ENCODE measurements at regions not wholly inside any gene's neighbourhood (a gene's known extent, or its start where the extent isn't known, plus 50 kb on each side); places are given as distances from the start of the nearest gene placed in this dataset.
"Not testable (repeated sequence)": the region's sequence is repeated elsewhere in the genome, so short reads cannot be mapped to it uniquely, and the experiment has no call there.

DNA sequence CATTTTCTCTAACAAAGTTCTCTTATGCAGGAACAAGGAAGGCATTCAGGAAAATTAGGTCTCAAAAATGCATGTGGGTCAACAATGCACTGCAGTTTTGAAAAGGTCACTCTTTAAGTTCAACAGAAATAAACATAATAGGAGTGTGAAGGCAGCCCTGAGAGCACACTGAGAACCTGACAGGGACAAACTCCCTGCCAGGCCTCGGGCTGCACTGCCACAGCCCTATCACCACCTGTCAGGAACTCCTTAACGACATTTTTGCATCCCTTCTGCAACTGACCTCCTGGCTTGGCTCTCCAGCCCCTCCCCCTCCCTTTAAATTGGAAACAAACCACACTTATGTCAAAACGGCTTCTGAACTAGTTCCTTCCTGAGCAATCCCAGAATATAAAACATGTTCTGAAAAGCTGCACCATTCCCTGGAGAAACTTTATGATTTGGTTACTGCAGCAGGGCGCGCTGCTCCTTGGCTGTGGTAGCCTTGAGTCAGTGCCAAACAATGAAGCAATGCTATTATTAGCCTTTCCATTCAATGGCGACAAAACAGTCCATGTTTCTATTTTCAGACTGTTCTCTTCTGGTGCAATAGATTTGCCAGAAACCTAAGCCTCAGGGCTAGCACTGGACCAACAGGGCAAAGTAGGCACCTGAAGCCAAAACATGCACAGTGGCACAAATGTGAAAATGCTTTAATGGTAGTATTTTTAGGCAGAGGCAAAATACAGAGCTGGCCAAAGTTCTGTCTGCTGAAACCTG lies 160.1 kb upstream of the ZNF608 start:
- Histone ChIP-seq H3K27ac (ENCODE audit: low read depth) (no peak overlapping the region), H3K4me1 (ENCODE audit: insufficient read depth) (peaks cover 1% of the 10 kb centered on the region), H3K4me3 (ENCODE audit: low read depth, low read length) (no peak overlapping the region), H3K36me3 (ENCODE audit: insufficient read depth) (no peaks in the 10 kb centered on the region)
- 3% methylated on average over 6 of the region's 6 CpGs for WGBS
- DNase-seq (ENCODE audit: extremely low spot score) = peak; percentile 64

DNA sequence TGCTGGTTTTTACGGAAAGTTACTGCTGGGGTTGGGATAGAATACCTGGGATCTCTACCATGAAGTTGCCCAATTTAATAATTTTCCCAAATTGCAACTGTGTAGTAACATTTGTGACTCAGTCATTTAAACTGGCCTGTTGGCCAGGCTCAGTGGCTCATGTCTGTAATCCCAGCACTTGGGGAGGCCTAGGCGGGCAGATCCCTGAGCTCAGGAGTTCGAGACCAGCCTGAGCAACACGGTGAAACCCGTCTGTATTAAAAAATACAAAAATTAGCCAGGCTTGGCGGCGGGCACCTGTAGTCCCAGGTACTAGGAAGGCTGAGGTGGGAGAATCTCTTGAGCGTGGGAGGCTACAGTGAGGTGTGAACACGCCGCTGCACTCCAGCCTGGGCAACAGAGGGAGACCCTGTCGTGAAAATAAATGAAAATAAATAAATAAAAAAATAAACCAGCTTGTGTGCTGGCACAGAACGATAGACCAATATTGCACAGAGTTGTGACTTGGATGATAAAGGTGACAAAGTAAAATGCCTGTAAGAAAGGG lies 160.7 kb upstream of the ZNF608 start:
- no peaks in the 10 kb centered on the region for H3K4me1 ChIP-seq (ENCODE audit: insufficient read depth)
- 84% methylated on average over 12 of the region's 12 CpGs for WGBS
- no peak overlapping the region for H3K4me3 ChIP-seq (ENCODE audit: low read depth, low read length)
- no peaks in the 10 kb centered on the region for H3K36me3 ChIP-seq (ENCODE audit: insufficient read depth)
- DNase-seq (ENCODE audit: extremely low spot score) = no peak
- no peak overlapping the region for H3K27ac ChIP-seq (ENCODE audit: low read depth)

DNA sequence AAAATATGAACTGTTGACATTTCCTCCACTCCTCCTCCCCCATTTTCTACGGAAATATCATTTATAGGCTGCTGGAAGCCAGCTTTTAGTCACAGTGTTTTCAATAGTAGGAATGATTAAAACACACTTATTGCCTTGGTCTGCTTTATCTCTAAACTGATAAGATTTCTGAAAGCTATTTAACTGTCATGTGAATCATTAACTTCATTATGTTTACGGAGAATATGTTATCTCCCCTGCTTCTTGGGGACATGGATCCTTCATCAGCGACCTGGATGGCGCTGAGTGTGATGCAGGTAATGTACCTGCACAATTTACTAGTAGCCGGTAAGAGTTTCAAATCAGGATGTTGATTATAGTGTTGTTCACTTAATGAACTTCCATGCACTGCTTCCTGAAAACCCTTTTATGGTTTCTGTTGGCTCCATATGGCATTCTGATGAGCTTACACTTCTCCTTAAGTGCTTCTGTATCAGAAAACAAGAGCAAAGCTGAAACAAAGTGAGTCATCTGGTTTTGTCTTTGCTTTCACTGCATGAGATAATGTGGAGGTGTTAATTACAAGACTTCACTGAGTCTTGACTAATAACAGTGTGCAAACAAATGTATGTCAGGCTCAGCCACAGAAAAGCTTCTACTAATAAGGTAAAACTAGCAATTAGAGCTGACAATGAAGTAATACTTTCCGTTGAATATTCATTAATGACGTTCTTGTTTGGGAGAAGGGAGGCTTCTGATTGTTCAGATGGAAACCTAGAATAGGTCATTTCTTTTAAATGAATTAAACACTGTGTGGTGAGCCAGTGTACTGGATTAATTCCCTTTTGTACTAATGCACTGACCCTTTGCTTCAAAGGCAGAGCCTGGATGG lies 162.4 kb upstream of the ZNF608 start:
- Histone ChIP-seq H3K36me3 (ENCODE audit: insufficient read depth) (no peaks in the 10 kb centered on the region), H3K4me1 (ENCODE audit: insufficient read depth) (no peaks in the 10 kb centered on the region), H3K4me3 (ENCODE audit: low read depth, low read length) (no peak overlapping the region), H3K27ac (ENCODE audit: low read depth) (no peak overlapping the region)
- DNase-seq (ENCODE audit: extremely low spot score) = no peak
- WGBS = 46% methylated on average over 7 of the region's 7 CpGs

DNA sequence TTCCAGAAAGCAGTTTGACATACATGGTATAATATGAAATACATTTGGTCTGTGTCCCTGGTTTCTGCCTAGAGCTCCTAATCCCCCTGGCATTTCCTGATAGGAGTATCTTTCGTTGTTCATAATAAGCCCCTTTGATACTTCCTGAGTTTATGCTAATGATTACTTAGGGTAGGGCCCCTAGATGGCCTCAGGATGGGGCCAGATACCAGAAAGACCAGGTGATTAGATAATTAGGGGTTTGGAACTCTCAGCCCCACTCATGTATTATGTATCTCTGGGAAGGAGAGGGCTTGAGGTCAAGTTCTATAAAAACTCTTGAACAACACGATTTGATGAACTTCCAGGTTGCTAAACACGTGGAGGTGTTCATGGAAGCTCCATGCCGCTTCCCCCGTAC lies 163.3 kb upstream of the ZNF608 start:
- WGBS = 84% methylated on average over 5 of the region's 5 CpGs
- no peak overlapping the region for H3K4me3 ChIP-seq (ENCODE audit: low read depth, low read length)
- no peaks in the 10 kb centered on the region for H3K4me1 ChIP-seq (ENCODE audit: insufficient read depth)
- H3K27ac ChIP-seq (ENCODE audit: low read depth) = no peak overlapping the region
- no peaks in the 10 kb centered on the region for H3K36me3 ChIP-seq (ENCODE audit: insufficient read depth)
- DNase-seq (ENCODE audit: extremely low spot score) = no peak

DNA sequence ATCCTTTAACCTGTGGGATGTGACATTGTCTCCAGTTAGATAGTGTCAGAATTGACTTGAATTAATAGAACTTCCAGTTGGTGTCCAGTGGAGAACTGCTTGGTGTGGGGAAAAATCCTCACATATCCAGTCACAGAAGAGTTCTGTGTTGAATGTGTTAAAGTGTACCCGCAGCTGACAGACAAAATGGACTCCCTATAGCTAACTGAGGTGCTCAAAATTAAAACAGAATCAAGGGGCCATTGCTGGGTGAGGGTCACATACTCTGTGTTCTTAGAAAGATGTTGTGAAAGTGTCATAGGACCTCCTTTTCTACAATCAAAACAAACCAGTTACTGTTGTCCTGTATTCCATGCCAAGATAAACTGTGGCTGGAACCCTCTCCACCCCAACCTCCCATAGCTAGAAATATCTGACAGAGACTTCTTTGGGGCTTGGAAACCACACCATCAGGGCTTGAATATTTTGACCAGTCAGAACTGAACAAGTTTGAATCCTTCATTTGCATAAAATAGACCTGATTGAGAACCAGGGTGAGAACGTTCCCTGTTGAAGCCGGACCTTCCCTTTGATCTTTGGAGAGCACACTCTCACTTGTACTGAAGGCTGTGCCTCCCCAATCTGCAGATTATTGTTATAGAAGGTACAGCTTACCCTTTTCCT lies 164.0 kb upstream of the ZNF608 start:
- no peak overlapping the region for H3K27ac ChIP-seq (ENCODE audit: low read depth)
- H3K36me3 ChIP-seq (ENCODE audit: insufficient read depth) = no peaks in the 10 kb centered on the region
- DNase-seq (ENCODE audit: extremely low spot score) = no peak
- H3K4me1 ChIP-seq (ENCODE audit: insufficient read depth) = no peaks in the 10 kb centered on the region
- WGBS = 90% methylated on average over 3 of the region's 3 CpGs
- no peak overlapping the region for H3K4me3 ChIP-seq (ENCODE audit: low read depth, low read length)

DNA sequence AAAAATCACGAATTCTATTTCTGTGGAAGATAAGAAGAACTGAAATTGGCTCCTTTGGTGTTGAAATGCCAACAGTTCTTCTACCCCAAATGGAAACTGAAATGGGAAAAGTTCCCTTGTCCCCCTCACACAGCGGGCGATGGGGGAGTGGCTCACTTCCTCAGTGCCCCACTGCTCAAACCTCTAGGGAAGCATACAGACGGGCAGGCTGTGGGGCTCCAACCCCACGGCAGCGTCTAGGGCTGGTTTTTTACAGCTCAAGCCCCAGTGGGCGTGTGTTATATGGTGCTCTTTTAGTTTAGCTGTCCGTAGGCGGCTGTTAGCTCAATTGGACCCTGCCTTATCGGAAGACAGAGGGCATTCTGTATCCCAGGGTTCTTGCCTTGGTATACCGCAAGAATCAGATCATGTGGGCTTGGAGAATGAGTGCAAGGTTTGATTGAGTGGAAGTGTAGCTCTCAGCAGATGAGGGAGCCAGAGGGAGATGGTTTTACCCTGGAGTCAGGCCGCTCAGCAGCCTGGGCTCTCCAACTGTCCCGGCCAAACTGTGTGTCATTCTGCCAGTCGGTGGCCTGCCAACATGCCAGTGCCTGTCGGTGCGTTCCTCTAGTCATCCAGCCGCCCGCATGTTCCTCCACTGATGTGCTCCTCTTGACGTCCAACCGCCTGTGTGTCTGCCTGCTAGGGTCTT lies 166.3 kb upstream of the ZNF608 start:
- Histone ChIP-seq H3K4me3 (ENCODE audit: low read depth, low read length) (no peak overlapping the region), H3K27ac (ENCODE audit: low read depth) (no peak overlapping the region), H3K4me1 (ENCODE audit: insufficient read depth) (no peaks in the 10 kb centered on the region), H3K36me3 (ENCODE audit: insufficient read depth) (no peaks in the 10 kb centered on the region)
- no peak for DNase-seq (ENCODE audit: extremely low spot score)
- whole genome bisulfite sequencing = 97% methylated on average over 20 of the region's 20 CpGs

DNA sequence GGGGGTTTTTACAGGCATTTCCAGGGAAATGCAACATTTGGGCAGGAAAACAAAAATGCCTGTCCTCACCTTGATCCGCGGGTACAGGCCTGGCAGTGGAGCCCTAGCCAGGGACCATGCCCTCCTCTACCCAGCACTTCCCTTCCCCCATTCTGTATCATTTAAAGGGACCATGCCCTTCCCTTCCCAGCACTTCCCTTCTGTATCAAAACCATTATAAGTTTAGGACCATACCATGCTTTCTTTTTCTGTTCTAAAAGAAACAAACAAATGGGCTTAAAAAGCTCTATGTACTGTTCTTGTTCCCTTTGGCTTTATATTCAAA lies 166.9 kb upstream of the ZNF608 start:
- Histone ChIP-seq H3K27ac (ENCODE audit: low read depth) (no peak overlapping the region), H3K4me3 (ENCODE audit: low read depth, low read length) (no peak overlapping the region), H3K36me3 (ENCODE audit: insufficient read depth) (no peaks in the 10 kb centered on the region), H3K4me1 (ENCODE audit: insufficient read depth) (no peaks in the 10 kb centered on the region)
- DNase-seq (ENCODE audit: extremely low spot score) = no peak
- WGBS = 56% methylated on average over 2 of the region's 2 CpGs

DNA sequence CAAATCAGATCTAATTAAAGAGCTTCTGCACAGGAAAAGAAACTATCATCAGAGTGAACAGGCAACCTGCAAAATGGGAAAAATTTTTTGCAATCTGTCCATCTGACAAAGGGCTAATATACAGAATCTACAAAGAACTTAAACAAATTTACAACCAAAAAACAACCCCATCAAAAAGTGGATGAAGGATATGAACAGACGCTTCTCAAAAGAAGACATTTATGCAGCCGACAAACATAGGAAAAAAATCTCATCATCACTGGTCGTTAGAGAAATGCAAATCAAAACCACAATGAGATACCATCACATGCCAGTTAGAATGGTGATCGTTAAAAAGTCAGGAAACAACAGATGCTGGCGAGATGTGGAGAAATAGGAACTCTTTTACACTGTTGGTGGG lies 169.9 kb upstream of the ZNF608 start:
- not testable (repeated sequence) for H3K27ac ChIP-seq (ENCODE audit: low read depth); H3K4me3 ChIP-seq (ENCODE audit: low read depth, low read length); H3K36me3 ChIP-seq (ENCODE audit: insufficient read depth); DNase-seq (ENCODE audit: extremely low spot score); H3K4me1 ChIP-seq (ENCODE audit: insufficient read depth)
- WGBS = 62% methylated on average over 5 of the region's 5 CpGs

DNA sequence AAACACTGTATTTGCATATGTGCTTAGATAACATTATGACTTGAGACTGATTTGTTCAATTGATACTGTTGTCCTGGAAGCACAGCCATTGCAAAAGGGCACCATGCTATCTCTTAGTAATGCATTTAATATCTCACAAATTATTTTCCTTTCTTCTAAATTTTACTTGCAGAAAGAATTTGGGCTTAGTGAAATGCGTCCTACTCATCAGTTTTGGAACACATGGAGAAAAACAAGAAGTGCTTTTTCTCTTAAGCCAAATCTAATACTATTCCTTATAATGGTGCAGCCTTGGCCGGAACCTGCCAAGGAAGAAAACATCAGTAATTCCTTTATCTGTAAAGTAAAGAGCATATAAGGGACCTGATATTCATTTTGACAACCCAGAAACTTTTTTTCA lies 172.2 kb upstream of the ZNF608 start:
- 91% methylated on average over 2 of the region's 2 CpGs for WGBS

DNA sequence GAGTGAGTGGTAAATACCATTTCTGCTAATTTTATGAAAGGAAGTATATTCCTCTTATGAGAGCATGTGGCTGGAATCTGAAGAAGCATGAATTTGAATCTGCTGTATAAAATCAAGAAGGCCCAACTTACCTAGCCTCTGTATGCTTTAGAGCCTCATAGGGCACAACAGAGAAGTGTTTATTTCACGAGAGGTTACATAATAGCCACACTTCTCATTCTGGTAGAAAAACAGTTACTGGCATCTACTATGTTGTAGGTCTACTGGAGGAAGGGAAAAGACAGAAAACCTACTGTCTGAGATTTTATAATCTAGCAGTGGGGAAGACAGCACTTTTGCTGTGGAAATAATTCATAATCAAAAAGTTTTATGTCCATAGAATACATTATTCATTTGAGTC lies 172.6 kb upstream of the ZNF608 start:
- WGBS = 89% methylated on average over 1 of the region's 1 CpG
- no peak overlapping the region for H3K27ac ChIP-seq (ENCODE audit: low read depth)
- no peak overlapping the region for H3K4me3 ChIP-seq (ENCODE audit: low read depth, low read length)
- no peaks in the 10 kb centered on the region for H3K36me3 ChIP-seq (ENCODE audit: insufficient read depth)
- DNase-seq (ENCODE audit: extremely low spot score) = no peak
- H3K4me1 ChIP-seq (ENCODE audit: insufficient read depth) = no peaks in the 10 kb centered on the region

More for the DNA sequence above, 172.2 kb upstream of the ZNF608 start:
- H3K4me1 ChIP-seq (ENCODE audit: insufficient read depth) = no peaks in the 10 kb centered on the region
- DNase-seq (ENCODE audit: extremely low spot score) = no peak
- no peak overlapping the region for H3K4me3 ChIP-seq (ENCODE audit: low read depth, low read length)
- H3K27ac ChIP-seq (ENCODE audit: low read depth) = no peak overlapping the region
- no peaks in the 10 kb centered on the region for H3K36me3 ChIP-seq (ENCODE audit: insufficient read depth)

DNA sequence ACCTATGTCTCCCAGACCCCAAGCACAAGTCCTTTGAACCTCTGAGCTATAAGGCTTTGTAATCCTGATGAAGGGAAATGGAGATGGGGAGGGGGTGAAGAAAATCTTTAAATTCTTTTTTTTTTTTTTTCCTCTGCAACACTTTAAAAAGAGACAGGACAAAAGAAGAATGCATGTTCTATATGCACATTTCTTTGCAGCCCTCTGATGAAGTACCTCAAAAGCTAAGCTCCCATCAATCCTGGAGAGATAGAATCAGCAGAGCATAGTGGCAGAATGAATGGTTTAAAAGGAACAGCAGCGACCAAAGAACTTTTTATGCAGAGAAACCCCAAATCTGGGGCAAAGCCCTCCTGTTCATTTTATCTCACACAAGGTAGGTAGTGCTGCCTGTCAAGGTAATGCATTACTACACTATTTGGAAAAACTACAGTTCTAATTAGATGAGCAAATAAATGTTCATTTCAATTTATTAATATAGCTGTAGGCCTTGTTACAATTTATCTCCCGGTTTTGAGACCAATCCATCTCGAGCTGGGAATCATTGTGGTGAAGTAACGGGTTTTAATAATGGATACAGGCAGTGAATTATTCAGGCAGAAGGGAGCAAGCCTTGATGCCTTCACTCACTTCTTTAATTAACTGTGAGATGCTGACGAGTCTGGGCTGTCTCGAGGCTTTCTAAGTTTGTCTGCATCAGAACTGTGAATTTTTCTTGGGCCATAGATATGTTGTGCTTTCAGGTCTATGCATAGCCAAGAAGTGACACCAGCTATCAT lies 173.5 kb upstream of the ZNF608 start:
- Histone ChIP-seq H3K4me3 (ENCODE audit: low read depth, low read length) (no peak overlapping the region), H3K27ac (ENCODE audit: low read depth) (no peak overlapping the region), H3K36me3 (ENCODE audit: insufficient read depth) (no peaks in the 10 kb centered on the region), H3K4me1 (ENCODE audit: insufficient read depth) (no peaks in the 10 kb centered on the region)
- no peak for DNase-seq (ENCODE audit: extremely low spot score)
- 97% methylated on average over 6 of the region's 6 CpGs for WGBS

DNA sequence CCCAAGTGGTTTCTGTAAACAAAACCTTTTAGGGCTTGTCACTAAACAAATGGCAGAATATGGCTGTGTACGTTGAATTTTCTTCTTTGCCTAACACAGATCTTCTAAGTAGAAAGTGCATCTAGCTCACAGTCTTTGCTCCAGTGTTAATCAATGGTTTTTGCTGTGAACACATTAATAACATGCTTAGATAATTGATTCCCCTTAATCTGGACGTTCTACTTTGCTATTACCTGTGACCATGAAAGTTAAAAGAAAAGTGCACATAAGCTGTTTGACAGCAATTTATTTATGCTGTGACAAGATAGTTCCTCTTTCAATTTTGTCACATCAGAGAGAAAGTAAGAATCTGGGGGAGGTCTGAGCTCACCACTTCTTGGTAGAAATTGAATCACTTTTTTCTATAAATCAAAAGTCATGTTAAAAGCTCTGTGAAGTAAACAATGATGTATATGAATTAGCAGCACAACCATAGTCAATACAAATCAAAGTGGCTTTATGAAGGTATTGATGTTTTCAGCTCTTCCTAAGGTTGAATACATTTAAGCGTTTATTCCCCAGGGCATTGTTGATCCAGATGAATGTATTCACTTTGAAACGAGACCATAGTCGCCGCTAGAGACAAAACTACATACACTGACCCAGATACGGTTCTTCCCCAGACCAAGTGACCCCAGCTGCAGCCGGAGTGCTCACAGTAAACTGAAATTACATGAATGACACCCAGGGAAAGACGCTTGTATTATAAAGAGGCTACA lies 174.6 kb upstream of the ZNF608 start:
- Histone ChIP-seq H3K36me3 (ENCODE audit: insufficient read depth) (no peaks in the 10 kb centered on the region), H3K4me1 (ENCODE audit: insufficient read depth) (no peaks in the 10 kb centered on the region), H3K4me3 (ENCODE audit: low read depth, low read length) (no peak overlapping the region), H3K27ac (ENCODE audit: low read depth) (no peak overlapping the region)
- WGBS = 93% methylated on average over 9 of the region's 9 CpGs
- no peak for DNase-seq (ENCODE audit: extremely low spot score)

All from urinary bladder (tissue), 3 donors.